T-helper 2 cell treated with Interferon-gamma antibody and Interleukin-4, amounts not matched to agents 100 ng/mL and 5 ng/mL, for 36 hours (primary cell): ENCODE measurements at regions not wholly inside any gene's neighbourhood (a gene's known extent, or its start where the extent isn't known, plus 50 kb on each side); places are given as distances from the start of the nearest gene placed in this dataset.

Experiments used
- intact Hi-C: fragments of 100-400 bp; cut with micrococcal nuclease; formaldehyde crosslinking; loops from one replicate; pipeline ENCODE4 v1.15.1; 2023

- intact Hi-C loops: no loop called here
Measured at GRCh38 chr6:91330896-91331295, 744.0 kb upstream of the MAP3K7 start.

GRCh38 chr6:91328241-91328640, 741.4 kb upstream of the MAP3K7 start:
- intact Hi-C loops: no loop called here

GRCh38 chr6:91324711-91325110, 737.8 kb upstream of the MAP3K7 start:
- intact Hi-C loops: no loop called here

- intact Hi-C loops: no loop called here
Measured at GRCh38 chr6:91317984-91318383, 731.1 kb upstream of the MAP3K7 start.

GRCh38 chr6:91317247-91317835, 730.5 kb upstream of the MAP3K7 start:
- intact Hi-C loops: no loop called here

- intact Hi-C loops: no loop called here
Measured at GRCh38 chr6:91310178-91310577, 723.3 kb upstream of the MAP3K7 start.

- intact Hi-C loops: no loop called here
Measured at GRCh38 chr6:91305755-91306154, 718.9 kb upstream of the MAP3K7 start.

GRCh38 chr6:91304521-91304920, 717.6 kb upstream of the MAP3K7 start:
- intact Hi-C loops: no loop called here

GRCh38 chr6:91303326-91303725, 716.5 kb upstream of the MAP3K7 start:
- intact Hi-C loops: no loop called here

- intact Hi-C loops: no loop called here
Measured at GRCh38 chr6:91299544-91300491, 712.9 kb upstream of the MAP3K7 start.

- intact Hi-C loops: no loop called here
Measured at GRCh38 chr6:91298543-91299145, 711.8 kb upstream of the MAP3K7 start.

- intact Hi-C loops: no loop called here
Measured at GRCh38 chr6:91293395-91293794, 706.5 kb upstream of the MAP3K7 start.

- intact Hi-C loops: no loop called here
Measured at GRCh38 chr6:91291071-91291470, 704.2 kb upstream of the MAP3K7 start.

GRCh38 chr6:91288741-91289140, 701.9 kb upstream of the MAP3K7 start:
- intact Hi-C loops: no loop called here

GRCh38 chr6:91281901-91282300, 695.0 kb upstream of the MAP3K7 start:
- intact Hi-C loops: no loop called here

- intact Hi-C loops: no loop called here
Measured at GRCh38 chr6:91280494-91280830, 693.6 kb upstream of the MAP3K7 start.

- intact Hi-C loops: no loop called here
Measured at GRCh38 chr6:91279740-91280493, 693.0 kb upstream of the MAP3K7 start.

- intact Hi-C loops: no loop called here
Measured at GRCh38 chr6:91278416-91278815, 691.5 kb upstream of the MAP3K7 start.

- intact Hi-C loops: no loop called here
Measured at GRCh38 chr6:91276315-91276714, 689.4 kb upstream of the MAP3K7 start.

GRCh38 chr6:91273729-91274128, 686.9 kb upstream of the MAP3K7 start:
- intact Hi-C loops: no loop called here

GRCh38 chr6:91271807-91272206, 684.9 kb upstream of the MAP3K7 start:
- intact Hi-C loops: no loop called here

- intact Hi-C loops: no loop called here
Measured at GRCh38 chr6:91268941-91269340, 682.1 kb upstream of the MAP3K7 start.
